ENCODE measurements at regions not wholly inside any gene's neighbourhood (a gene's known extent, or its start where the extent isn't known, plus 50 kb on each side); places are given as distances from the start of the nearest gene placed in this dataset.

- FAIRE-seq (no peak), DNase-seq (peak in 1 of 6 donors; percentile 35), ATAC-seq (no peak)
- H3K4me1 ChIP-seq = peaks cover 0 to 5% (median 0%) of the 10 kb centered on the region in 3 donors
- H3K27me3 ChIP-seq = no peaks in the 10 kb centered on the region
- no peak overlapping the region for H3K27ac ChIP-seq
- H3K4me3 ChIP-seq = no peak overlapping the region
- H3K36me3 ChIP-seq = no peaks in the 10 kb centered on the region
- intact Hi-C loops (cut with DNase I) = no loop called here
- no peak for TF ChIP-seq CTCF (IDR thresholded peaks at IDR 0.05)
- WGBS, 2 donors = 88 to 89% methylated on average over 11 of the region's 11 CpGs
- no peaks in the 10 kb centered on the region for H3K9me3 ChIP-seq
Observed at GRCh38 chr3:126292318-126293070, 64.7 kb downstream of the KLF15 start.

- H3K27me3 ChIP-seq = no peaks in the 10 kb centered on the region
- no peak for ATAC-seq
- DNase-seq = peak in 2 of 6 donors; percentile 10 to 54
- H3K36me3 ChIP-seq = no peaks in the 10 kb centered on the region
- H3K27ac ChIP-seq = no peak overlapping the region
- intact Hi-C loops (cut with DNase I) = no loop called here
- FAIRE-seq = no peak
- peaks cover under 1 to 14% (median 8%) of the 10 kb centered on the region in 3 donors for H3K4me1 ChIP-seq
- H3K4me3 ChIP-seq = no peak overlapping the region
- no peaks in the 10 kb centered on the region for H3K9me3 ChIP-seq
- TF ChIP-seq CTCF (IDR thresholded peaks at IDR 0.05) = no peak
- 60 to 70% methylated on average over 8 of the region's 8 CpGs for WGBS, 2 donors
Observed at GRCh38 chr3:126291537-126291936, 65.7 kb downstream of the KLF15 start.

GRCh38 chr3:126291061-126291460, 66.1 kb downstream of the KLF15 start:
- no peaks in the 10 kb centered on the region for H3K9me3 ChIP-seq
- H3K4me3 ChIP-seq = no peak overlapping the region
- H3K27ac ChIP-seq = no peak overlapping the region
- FAIRE-seq = no peak
- no peak for DNase-seq
- intact Hi-C loops (cut with DNase I) = no loop called here
- ATAC-seq = no peak
- peaks cover 5 to 14% (median 8%) of the 10 kb centered on the region in 3 donors for H3K4me1 ChIP-seq
- 75 to 78% methylated on average over 6 of the region's 6 CpGs for WGBS, 2 donors
- no peaks in the 10 kb centered on the region for H3K27me3 ChIP-seq
- no peaks in the 10 kb centered on the region for H3K36me3 ChIP-seq
- TF ChIP-seq CTCF (IDR thresholded peaks at IDR 0.05) = no peak

GRCh38 chr3:126290325-126290724, 66.9 kb downstream of the KLF15 start:
- Histone ChIP-seq H3K9me3 (no peaks in the 10 kb centered on the region), H3K27me3 (no peaks in the 10 kb centered on the region), H3K4me1 (peaks cover 8 to 14% (median 10%) of the 10 kb centered on the region in 3 donors), H3K4me3 (no peak overlapping the region), H3K27ac (no peak overlapping the region), H3K36me3 (no peaks in the 10 kb centered on the region)
- no peak for TF ChIP-seq CTCF (IDR thresholded peaks at IDR 0.05)
- DNase-seq (no peak), FAIRE-seq (no peak), ATAC-seq (no peak)
- whole genome bisulfite sequencing, 2 donors = 38 to 46% methylated on average over 1 of the region's 1 CpG
- intact Hi-C loops (cut with DNase I) = no loop called here

GRCh38 chr3:126289096-126289495, 68.1 kb downstream of the KLF15 start:
- FAIRE-seq = no peak
- no peak overlapping the region for H3K27ac ChIP-seq
- TF ChIP-seq CTCF (IDR thresholded peaks at IDR 0.05) = no peak
- H3K4me1 ChIP-seq = peaks cover 13 to 17% (median 14%) of the 10 kb centered on the region in 3 donors
- H3K27me3 ChIP-seq = no peaks in the 10 kb centered on the region
- no peaks in the 10 kb centered on the region for H3K36me3 ChIP-seq
- WGBS, 2 donors = 52 to 56% methylated on average over 1 of the region's 1 CpG
- no peak for ATAC-seq
- no peaks in the 10 kb centered on the region for H3K9me3 ChIP-seq
- no peak for DNase-seq
- intact Hi-C loops (cut with DNase I) = no loop called here
- H3K4me3 ChIP-seq = no peak overlapping the region
